Brain microvascular endothelial cell (primary cell): ENCODE measurements at regions not wholly inside any gene's neighbourhood (a gene's known extent, or its start where the extent isn't known, plus 50 kb on each side); places are given as distances from the start of the nearest gene placed in this dataset.

Experiments
- DNase-seq: peaks from one replicate; pipeline ENCODE4 v3.0.0-alpha.2; 2020
- H3K27ac ChIP-seq: fragments of 250-450 bp; sonication (Bioruptor Pico); 2 replicates; pipeline ENCODE4 v1.5.1; 2020; ENCODE audit warnings: mild to moderate bottlenecking, moderate library complexity
- H3K27me3 ChIP-seq: fragments of 250-450 bp; sonication (Bioruptor Pico); replicated peaks from 2 replicates; pipeline ENCODE4 v1.5.1; 2020; ENCODE audit warnings: mild to moderate bottlenecking
- H3K36me3 ChIP-seq: fragments of 250-450 bp; sonication (Bioruptor Pico); replicated peaks from 2 replicates; pipeline ENCODE4 v1.5.1; 2020; ENCODE audit warnings: mild to moderate bottlenecking
- H3K4me3 ChIP-seq: 2 replicates; pipeline ENCODE4 v1.5.1; 2011; ENCODE audit warnings: low read depth, mild to moderate bottlenecking, control low read depth, low read length, moderate library complexity
- in situ Hi-C: cut with HindIII; loops from 2 replicates; pipeline ENCODE4 v1.10.0; 2017; ENCODE audit warnings: low sequenced_read_pairs, low pct_ligation_motif_present
- TF ChIP-seq, protein P1 (sequence below): IDR thresholded peaks from 2 replicates; pipeline ENCODE4 v1.5.1; 2011; ENCODE audit warnings: low read depth, mild to moderate bottlenecking, moderate library complexity, low read length, control low read depth, inconsistent platforms; ENCODE audit errors: missing control alignments

DNA sequence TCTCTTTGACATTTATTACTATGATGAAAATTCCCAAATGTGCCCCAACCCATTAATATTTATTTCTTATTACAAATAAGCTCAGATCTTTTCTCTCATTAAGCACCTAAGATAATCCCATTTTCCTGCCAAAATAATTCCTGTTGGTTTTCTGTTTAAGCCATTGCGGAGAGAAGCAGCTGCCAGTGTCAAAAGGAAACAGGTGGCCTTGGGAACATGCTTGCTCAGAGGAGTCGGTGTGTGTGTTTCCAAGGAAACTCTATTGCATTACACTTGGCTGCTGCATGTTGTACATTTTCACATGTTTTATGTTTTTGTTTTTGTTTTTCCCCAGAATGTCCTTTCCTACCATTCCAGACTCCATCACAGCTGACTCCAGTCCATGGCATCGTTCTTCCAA, 56.4 kb downstream of the CD24 start:
- TF ChIP-seq, protein P1, sequence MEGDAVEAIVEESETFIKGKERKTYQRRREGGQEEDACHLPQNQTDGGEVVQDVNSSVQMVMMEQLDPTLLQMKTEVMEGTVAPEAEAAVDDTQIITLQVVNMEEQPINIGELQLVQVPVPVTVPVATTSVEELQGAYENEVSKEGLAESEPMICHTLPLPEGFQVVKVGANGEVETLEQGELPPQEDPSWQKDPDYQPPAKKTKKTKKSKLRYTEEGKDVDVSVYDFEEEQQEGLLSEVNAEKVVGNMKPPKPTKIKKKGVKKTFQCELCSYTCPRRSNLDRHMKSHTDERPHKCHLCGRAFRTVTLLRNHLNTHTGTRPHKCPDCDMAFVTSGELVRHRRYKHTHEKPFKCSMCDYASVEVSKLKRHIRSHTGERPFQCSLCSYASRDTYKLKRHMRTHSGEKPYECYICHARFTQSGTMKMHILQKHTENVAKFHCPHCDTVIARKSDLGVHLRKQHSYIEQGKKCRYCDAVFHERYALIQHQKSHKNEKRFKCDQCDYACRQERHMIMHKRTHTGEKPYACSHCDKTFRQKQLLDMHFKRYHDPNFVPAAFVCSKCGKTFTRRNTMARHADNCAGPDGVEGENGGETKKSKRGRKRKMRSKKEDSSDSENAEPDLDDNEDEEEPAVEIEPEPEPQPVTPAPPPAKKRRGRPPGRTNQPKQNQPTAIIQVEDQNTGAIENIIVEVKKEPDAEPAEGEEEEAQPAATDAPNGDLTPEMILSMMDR: no peak
- in situ Hi-C loops: no loop called here
- Histone ChIP-seq H3K27ac (no peak overlapping the region), H3K36me3 (no peaks in the 10 kb centered on the region), H3K27me3 (no peaks in the 10 kb centered on the region), H3K4me3 (no peak overlapping the region)
- no peak for DNase-seq

DNA sequence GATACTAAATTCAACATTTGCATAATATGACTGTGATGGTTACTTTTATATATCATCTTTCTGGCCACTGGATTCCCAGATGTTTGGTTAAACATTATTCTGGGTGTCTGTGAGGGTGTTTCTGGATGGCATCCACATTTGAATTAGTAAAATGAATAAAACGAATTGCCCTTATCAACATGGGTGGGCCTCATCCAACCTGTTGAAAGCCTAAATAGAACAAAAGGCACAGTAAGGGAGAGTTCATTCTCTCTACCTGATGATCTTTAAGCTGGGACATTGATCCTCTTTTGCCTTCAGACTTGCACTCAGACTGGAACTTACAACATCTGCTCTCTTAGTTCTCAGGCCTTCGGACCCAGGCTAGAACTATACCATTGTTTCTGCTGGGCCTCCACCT, 57.6 kb downstream of the CD24 start:
- TF ChIP-seq, protein P1: no peak
- Histone ChIP-seq H3K36me3 (no peaks in the 10 kb centered on the region), H3K27me3 (no peaks in the 10 kb centered on the region), H3K27ac (no peak overlapping the region), H3K4me3 (no peak overlapping the region)
- DNase-seq: no peak
- in situ Hi-C loops: no loop called here

DNA sequence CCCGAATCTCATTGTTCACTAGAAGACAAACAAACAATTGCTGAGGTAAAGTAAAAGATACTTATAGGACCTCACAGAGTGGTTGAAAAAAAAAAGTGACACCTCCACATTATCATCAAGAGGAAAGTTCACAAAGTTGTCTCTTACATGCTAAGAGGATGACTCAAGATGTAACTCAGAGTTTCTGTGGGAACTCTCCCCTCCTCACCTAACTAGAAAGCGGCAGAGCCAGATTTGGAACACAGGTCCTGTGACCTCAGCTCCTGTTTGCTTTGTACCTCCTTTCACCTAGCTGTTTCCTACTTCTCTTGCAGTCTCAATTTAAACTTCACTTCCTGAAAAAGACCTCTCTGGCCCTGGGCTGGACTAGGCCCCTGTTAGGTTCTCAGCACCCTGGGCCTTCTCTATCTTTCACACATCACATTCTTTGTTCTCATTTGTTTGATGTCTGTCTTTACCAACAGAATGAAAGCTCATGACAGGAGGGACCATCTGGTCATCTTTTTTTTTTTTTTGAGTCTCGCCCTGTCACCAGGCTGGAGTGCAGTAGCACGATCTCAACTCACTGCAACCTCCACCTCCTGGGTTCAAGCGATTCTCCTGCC, 60.8 kb downstream of the CD24 start:
- no peak for DNase-seq
- no peak overlapping the region for H3K27ac ChIP-seq
- in situ Hi-C loops: no loop called here
- no peaks in the 10 kb centered on the region for H3K27me3 ChIP-seq
- TF ChIP-seq, protein P1: no peak
- H3K4me3 ChIP-seq: no peak overlapping the region
- no peaks in the 10 kb centered on the region for H3K36me3 ChIP-seq

DNA sequence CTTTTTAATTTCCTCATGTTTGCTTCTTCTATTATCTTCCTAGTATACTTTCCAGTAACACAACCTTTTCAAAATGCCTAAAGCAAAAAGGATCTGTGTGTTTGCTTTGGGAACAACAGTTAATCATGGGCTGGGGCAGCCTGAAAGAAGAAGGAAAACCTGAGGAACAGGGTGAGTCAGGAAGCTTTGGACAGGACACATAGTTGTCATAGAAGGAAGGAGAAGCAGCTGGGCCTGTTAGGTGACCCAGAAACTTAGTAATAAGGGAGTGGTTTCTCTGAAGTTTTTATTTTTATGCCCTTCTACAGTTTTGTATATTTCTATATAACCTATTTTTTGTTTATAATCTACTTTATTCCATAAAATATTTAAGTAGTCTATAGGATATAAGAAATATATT, 61.4 kb downstream of the CD24 start:
- TF ChIP-seq, protein P1: no peak
- DNase-seq: no peak
- in situ Hi-C loops: no loop called here
- H3K27me3 ChIP-seq: no peaks in the 10 kb centered on the region
- no peak overlapping the region for H3K4me3 ChIP-seq
- no peak overlapping the region for H3K27ac ChIP-seq
- no peaks in the 10 kb centered on the region for H3K36me3 ChIP-seq

DNA sequence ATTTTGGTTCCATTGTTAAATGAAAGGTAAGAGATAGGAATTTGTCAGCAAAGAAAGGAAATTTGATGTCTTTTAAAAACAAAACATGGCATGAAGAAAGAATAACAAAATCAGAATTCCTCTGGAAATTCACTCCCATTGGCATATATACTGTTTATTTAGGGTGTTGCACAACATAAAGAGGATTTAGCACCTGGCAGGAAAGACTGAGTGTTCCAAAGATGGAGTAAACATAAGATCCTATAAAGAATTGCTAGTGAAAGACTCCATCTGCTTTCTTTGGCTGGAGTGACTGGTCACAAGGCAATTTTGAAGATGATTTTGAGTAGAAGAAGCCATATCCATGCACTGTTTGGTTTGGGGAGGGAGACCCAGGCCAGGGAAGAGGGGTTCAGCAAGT, 62.4 kb downstream of the CD24 start:
- no peak for DNase-seq
- Histone ChIP-seq H3K27me3 (no peaks in the 10 kb centered on the region), H3K4me3 (no peak overlapping the region), H3K27ac (no peak overlapping the region), H3K36me3 (no peaks in the 10 kb centered on the region)
- in situ Hi-C loops: no loop called here
- TF ChIP-seq, protein P1: no peak
